ENCODE measurements at regions not wholly inside any gene's neighbourhood (a gene's known extent, or its start where the extent isn't known, plus 50 kb on each side); places are given as distances from the start of the nearest gene placed in this dataset.
"Not testable (repeated sequence)": the region's sequence is repeated elsewhere in the genome, so short reads cannot be mapped to it uniquely, and the experiment has no call there.

DNA sequence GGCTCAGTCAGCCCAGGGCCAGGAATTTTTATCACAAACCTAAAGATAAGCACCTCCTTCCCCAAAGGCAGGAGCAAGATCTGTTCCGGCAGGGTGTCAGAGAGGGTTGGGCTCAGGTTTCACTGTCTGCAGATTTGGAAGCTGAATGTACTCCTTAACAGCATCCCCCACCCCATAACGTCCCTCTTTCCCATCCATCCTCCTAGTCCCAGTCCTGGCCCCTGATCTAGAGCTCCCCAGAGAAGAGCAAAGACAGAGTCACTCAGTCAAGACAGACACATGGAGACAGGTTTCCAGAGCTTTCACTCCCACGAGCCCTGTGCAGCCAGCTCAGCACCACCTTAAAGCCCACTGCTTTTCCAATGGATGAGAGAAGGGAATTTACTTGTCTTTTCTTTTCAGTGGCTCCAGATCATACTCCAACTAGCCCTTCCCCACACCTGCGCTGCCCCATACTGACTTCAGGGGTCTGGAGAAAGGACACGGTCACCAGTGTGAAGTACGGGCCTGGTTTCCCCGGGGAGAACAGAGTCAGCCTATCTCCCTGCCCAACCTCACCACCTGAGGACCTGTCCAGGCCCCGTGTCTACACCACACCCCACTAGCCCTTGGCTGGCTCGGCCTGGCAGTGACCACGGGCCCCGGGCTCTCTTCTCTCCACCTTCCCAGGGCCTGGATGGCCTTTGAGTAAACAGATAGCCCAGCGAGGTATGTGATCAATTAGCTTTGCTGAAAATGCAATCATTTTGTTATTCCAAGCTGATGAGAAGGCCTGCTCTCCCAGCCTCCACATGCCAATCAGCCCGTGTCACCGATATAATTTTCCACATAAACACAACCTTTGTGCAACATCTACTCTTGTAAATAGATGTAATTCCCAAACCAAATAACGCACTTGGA, 249.1 kb downstream of the FOXD2 start:
- no peak overlapping the region for H3K27ac ChIP-seq
- TF ChIP-seq, protein P1, sequence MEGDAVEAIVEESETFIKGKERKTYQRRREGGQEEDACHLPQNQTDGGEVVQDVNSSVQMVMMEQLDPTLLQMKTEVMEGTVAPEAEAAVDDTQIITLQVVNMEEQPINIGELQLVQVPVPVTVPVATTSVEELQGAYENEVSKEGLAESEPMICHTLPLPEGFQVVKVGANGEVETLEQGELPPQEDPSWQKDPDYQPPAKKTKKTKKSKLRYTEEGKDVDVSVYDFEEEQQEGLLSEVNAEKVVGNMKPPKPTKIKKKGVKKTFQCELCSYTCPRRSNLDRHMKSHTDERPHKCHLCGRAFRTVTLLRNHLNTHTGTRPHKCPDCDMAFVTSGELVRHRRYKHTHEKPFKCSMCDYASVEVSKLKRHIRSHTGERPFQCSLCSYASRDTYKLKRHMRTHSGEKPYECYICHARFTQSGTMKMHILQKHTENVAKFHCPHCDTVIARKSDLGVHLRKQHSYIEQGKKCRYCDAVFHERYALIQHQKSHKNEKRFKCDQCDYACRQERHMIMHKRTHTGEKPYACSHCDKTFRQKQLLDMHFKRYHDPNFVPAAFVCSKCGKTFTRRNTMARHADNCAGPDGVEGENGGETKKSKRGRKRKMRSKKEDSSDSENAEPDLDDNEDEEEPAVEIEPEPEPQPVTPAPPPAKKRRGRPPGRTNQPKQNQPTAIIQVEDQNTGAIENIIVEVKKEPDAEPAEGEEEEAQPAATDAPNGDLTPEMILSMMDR (conservative IDR thresholded peaks at IDR 0.05) = no peak
- TF ChIP-seq ZFX (IDR thresholded peaks at IDR 0.05) = no peak

DNA sequence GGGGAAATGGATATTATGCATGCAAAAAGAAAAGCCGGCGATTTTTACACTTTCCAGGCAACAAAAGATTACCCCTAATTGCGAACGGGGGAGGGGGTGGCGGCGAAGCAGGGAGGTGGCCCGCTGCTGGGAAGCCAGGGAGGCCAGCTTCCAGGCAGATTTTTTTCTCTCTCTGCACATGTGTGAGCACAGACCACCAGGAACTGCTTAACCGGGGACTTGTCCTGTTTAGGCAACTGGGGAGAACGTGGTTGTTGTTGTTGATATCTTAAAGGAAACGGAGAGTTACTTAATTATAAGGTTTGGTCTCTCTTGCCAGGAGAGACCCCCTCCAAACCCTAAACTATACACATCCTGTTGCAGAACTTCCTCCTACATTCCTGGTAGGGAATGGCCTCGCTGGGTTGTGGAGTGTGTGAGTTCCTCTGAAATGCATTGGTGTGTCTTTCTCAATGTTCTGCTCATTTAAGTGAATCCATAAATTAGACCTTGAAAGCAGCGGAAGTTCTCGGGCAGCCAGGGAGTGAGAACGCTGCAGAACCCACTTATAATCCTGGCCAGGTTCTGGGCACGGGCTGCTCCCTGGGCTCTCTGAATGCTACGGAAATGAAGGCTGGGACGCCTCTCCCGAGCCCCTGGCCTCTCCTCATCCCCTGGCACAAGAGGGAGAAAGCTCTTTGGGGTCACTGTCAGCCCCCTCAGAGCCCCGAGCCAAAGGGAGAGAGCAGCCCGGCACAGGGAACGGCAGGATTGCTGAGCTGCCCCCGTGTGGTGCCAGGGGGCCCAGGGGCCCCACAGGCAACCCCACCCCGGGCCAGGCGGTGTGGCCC, 250.0 kb downstream of the FOXD2 start:
- TF ChIP-seq, protein P1 (conservative IDR thresholded peaks at IDR 0.05) = no peak
- TF ChIP-seq ZFX (IDR thresholded peaks at IDR 0.05) = no peak
- no peak overlapping the region for H3K27ac ChIP-seq

DNA sequence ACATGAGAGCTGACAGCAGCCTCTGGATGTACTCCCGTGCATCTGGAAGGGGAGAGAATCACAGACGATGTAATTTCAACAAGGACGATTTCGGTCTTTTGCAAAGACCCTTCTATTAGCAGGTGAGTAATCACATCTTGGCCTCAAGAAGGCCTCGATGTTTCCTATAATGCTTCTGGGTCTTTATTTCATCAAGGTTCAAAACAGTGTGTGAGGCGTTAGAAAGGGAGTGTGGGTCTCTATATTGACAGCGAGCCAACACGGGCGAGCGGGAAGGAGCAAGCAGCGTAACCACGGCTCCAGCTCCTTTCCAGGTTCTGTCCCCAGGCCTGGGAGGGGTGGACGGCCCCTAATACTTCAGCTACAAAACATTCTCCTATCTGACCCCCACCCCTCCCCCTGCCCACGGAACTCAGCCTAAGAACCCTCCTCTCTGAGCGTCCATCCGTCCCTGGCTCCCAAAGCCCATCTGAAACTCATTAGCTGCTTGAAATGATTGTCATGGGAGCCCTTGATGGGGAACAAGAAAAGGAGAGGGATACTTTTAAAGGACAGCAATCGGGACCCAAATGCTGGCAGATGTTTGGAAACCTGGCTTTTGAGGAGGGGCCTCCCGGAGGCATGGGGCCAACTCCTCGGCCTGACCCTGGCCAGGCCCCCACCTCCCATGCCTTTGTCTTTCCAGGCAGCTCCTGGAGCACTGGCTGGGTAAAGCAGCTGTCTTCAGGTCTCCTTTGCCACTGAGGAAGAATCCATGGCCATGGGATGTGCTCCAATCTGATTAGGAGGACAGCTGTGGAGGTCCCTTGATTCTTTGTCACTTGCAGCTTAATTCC, 250.8 kb downstream of the FOXD2 start:
- H3K27ac ChIP-seq = no peak overlapping the region
- TF ChIP-seq ZFX (IDR thresholded peaks at IDR 0.05) = no peak
- TF ChIP-seq, protein P1 (conservative IDR thresholded peaks at IDR 0.05) = no peak

DNA sequence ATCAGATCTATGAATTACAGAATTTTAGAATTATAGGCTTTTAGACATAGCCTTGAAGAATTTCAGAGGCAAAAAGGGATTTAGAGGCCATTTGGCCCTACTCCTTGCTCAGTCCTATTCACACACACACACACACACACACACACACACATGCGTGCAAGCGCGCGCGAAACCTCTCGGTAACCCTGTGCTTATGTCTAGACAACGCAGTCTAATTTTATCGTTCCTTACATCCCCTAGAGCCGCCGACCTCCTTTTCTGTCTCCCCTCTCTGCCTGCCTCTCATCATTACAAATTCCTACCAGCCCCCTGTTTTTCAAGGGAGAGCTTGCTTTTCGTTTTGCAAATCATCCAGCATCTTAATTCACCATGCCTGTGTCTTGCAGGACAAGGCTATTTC, 252.1 kb downstream of the FOXD2 start:
- H3K27ac ChIP-seq = no peak overlapping the region
- TF ChIP-seq ZFX (IDR thresholded peaks at IDR 0.05) = no peak
- TF ChIP-seq, protein P1 (conservative IDR thresholded peaks at IDR 0.05) = no peak

DNA sequence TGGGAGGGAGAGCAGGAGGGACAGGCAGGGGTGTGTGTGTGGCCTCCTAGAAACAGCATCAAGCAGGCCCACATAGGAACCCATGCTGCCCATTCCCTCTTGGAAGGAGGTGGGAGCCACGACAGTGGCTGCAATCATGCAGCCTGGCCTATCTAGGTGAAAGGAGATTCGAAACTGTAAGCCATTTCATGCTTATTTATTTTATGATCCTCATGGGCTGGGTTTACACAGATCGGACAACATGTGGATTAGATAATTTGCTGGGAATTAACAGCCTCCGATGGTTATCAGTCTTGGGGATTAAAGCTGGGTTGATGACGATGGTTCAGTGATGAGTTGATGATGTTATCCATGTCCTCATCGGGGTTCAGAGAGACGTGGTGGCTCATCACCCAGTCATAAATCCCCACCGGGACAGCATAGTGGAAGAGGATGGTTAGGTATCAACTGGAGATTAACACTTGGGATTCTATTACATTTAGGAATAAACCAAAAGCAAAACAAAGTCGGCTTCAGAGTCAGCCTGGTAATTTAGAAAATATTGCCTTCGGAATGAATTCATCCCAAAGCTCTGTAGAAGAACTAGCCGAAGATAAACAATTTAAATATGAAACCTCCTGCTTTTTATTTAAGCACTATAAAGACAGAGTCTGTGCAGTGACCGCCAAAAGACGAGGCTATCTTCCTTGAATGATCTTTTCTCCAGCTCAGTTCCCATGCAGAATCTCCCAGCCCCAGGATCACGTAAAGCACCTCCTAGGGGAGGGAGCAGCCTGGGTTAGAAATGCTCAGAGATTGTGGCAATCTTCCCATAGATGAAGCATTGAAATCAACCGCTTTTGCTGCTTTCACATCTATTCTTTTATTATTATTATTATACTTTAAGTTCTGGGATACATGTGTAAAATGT, 252.8 kb downstream of the FOXD2 start:
- TF ChIP-seq, protein P1 (conservative IDR thresholded peaks at IDR 0.05) = no peak
- TF ChIP-seq ZFX (IDR thresholded peaks at IDR 0.05) = no peak
- no peak overlapping the region for H3K27ac ChIP-seq

DNA sequence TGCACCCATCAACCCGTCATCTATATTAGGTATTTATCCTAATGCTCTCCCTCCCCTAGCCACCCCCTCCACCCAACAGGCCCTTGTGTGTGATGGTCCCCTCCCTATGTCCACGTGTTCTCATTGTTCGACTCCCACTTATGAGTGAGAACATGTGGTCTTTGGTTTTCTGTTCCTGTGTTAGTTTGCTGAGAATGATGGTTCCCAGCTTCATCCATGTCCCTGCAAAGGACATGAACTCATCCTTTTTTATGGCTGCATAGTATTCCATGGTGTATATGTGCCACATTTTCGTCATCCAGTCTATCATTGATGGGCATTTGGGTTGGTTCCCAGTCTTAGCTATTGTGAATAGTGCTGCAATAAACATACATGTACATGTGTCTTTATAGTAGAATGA, 253.4 kb downstream of the FOXD2 start:
- not testable (repeated sequence) for H3K27ac ChIP-seq

DNA sequence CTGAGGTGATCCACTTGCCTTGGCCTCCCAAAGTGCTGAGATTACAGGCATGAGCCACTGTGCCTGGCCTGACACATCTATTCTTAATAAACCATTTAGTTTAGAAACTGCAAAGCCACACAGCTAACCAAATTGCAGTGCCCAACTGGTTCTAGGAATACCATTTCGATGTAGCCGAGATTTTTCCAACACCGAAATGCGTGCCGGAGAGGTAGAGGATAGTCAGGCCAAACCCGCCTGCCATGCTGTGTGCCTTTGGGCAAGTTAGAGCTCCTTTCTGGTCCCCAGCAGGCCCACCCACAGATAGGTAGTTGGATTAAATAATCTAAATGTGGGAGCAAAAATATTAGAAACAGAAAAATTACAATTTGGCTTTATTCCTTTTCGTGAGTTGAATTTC, 254.4 kb downstream of the FOXD2 start:
- TF ChIP-seq, protein P1 (conservative IDR thresholded peaks at IDR 0.05) = no peak
- no peak for TF ChIP-seq ZFX (IDR thresholded peaks at IDR 0.05)
- no peak overlapping the region for H3K27ac ChIP-seq
